Ishikawa (cell line): ENCODE measurements at regions not wholly inside any gene's neighbourhood (a gene's known extent, or its start where the extent isn't known, plus 50 kb on each side); places are given as distances from the start of the nearest gene placed in this dataset.

ENCODE experiments used
- CEBPB ChIP-seq: IDR thresholded peaks from 2 replicates; pipeline ENCODE4 v1.6.1; 2012
- CREB1 ChIP-seq: IDR thresholded peaks from 2 replicates; pipeline ENCODE4 v1.6.1; 2012; ENCODE audit warnings: low read depth
- EGR1 ChIP-seq: IDR thresholded peaks from 2 replicates; pipeline ENCODE4 v1.6.1; 2012
- EP300 ChIP-seq: IDR thresholded peaks from 2 replicates; pipeline ENCODE4 v1.6.1; 2012; ENCODE audit warnings: borderline replicate concordance
- FOXM1 ChIP-seq: IDR thresholded peaks from 2 replicates; pipeline ENCODE4 v1.6.1; 2012; ENCODE audit warnings: low read depth, borderline replicate concordance
- NFIC ChIP-seq: IDR thresholded peaks from 2 replicates; pipeline ENCODE4 v1.6.1; 2012
- RAD21 ChIP-seq: IDR thresholded peaks from 2 replicates; pipeline ENCODE4 v1.6.1; 2012; ENCODE audit warnings: low read depth
- TAF1 ChIP-seq: IDR thresholded peaks from 2 replicates; pipeline ENCODE4 v1.6.1; 2012; ENCODE audit warnings: low read depth, mild to moderate bottlenecking
- TCF12 ChIP-seq: IDR thresholded peaks from 2 replicates; pipeline ENCODE4 v1.6.1; 2012; ENCODE audit warnings: low read depth
- TEAD4 ChIP-seq: IDR thresholded peaks from 2 replicates; pipeline ENCODE4 v1.6.1; 2012
- YY1 ChIP-seq: IDR thresholded peaks from 2 replicates; pipeline ENCODE4 v1.6.1; 2012; ENCODE audit warnings: low read depth
- ZBTB7A ChIP-seq: IDR thresholded peaks from 2 replicates; pipeline ENCODE4 v1.6.1; 2012; ENCODE audit warnings: low read depth
- TF ChIP-seq, protein P1 (sequence below): IDR thresholded peaks from 2 replicates; pipeline ENCODE4 v1.6.1; 2012
- TF ChIP-seq, protein P2 (sequence below): IDR thresholded peaks from 2 replicates; pipeline ENCODE4 v1.6.1; 2012
- TF ChIP-seq, protein P3 (sequence below): IDR thresholded peaks from 2 replicates; pipeline ENCODE4 v1.6.1; 2012; ENCODE audit warnings: low read depth, mild to moderate bottlenecking

DNA sequence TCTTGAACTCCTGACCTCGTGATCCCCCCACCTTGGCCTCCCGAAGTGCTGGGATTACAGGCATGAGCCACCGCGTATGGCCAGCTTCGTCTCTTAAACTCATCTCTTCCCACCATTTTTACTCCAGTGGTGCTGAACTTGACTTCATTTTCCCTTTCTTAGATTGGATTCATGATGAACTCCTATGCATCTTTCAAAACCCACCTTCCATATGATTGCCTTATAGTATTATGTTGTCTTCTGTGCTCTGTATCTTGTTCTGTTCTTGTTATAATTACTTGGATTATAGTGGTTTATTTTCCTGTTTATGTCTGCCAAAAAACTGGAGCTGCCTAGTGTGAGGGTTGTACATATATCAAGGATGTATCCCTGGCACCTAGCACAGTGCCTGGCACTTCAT is 110.8 kb upstream of the GADD45A start:
- TF ChIP-seq RAD21 = no peak

DNA sequence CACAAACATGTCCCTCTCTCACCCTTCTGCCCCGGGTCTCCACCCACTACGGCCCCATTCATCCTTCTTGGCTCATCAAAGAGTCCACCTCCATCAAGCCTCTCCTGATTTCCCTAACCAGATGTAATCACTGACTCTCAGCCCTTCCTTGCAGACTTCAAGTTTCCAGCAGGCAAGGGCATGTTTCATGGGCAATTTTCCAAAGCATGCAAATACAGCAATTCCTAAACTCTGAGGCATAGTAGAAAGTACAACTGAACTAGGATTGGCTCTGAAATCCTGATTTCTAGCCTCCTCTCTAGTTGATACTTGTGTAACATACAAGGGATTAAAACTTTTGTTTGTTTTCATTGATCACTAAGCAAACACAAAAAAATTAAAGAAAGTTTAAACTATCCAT is 109.1 kb upstream of the GADD45A start:
- no peak for TF ChIP-seq CEBPB
- no peak for TF ChIP-seq ZBTB7A
- no peak for TF ChIP-seq EGR1

DNA sequence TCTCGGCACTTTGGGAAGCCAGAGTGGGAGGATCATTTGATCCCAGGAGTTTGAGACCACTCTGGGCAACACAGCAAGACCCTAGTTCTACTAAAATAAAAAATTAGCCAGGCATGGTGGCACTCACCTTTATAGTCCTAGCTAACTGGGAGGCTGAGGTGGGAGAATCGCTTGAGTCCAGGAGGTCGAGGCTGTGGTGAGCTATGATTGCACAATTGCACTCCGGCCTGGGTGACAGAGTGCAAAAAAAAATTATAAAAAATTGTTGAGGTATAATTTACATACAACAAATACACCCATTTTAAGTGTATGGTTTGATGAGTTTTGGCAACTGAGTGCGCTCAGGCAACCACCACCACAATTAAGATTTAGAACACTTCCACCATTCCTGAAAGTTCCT is 108.5 kb upstream of the GADD45A start:
- TF ChIP-seq YY1 (no peak), FOXM1 (no peak), TCF12 (no peak), ZBTB7A (no peak), NFIC (no peak), EGR1 (no peak), TEAD4 (no peak), RAD21 (no peak), TAF1 (no peak), CREB1 (no peak), EP300 (no peak), CEBPB (no peak)
- TF ChIP-seq, protein P1, sequence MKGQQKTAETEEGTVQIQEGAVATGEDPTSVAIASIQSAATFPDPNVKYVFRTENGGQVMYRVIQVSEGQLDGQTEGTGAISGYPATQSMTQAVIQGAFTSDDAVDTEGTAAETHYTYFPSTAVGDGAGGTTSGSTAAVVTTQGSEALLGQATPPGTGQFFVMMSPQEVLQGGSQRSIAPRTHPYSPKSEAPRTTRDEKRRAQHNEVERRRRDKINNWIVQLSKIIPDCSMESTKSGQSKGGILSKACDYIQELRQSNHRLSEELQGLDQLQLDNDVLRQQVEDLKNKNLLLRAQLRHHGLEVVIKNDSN = no peak
- TF ChIP-seq, protein P2, sequence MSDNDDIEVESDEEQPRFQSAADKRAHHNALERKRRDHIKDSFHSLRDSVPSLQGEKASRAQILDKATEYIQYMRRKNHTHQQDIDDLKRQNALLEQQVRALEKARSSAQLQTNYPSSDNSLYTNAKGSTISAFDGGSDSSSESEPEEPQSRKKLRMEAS = no peak
- TF ChIP-seq, protein P3, sequence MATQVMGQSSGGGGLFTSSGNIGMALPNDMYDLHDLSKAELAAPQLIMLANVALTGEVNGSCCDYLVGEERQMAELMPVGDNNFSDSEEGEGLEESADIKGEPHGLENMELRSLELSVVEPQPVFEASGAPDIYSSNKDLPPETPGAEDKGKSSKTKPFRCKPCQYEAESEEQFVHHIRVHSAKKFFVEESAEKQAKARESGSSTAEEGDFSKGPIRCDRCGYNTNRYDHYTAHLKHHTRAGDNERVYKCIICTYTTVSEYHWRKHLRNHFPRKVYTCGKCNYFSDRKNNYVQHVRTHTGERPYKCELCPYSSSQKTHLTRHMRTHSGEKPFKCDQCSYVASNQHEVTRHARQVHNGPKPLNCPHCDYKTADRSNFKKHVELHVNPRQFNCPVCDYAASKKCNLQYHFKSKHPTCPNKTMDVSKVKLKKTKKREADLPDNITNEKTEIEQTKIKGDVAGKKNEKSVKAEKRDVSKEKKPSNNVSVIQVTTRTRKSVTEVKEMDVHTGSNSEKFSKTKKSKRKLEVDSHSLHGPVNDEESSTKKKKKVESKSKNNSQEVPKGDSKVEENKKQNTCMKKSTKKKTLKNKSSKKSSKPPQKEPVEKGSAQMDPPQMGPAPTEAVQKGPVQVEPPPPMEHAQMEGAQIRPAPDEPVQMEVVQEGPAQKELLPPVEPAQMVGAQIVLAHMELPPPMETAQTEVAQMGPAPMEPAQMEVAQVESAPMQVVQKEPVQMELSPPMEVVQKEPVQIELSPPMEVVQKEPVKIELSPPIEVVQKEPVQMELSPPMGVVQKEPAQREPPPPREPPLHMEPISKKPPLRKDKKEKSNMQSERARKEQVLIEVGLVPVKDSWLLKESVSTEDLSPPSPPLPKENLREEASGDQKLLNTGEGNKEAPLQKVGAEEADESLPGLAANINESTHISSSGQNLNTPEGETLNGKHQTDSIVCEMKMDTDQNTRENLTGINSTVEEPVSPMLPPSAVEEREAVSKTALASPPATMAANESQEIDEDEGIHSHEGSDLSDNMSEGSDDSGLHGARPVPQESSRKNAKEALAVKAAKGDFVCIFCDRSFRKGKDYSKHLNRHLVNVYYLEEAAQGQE = no peak

DNA sequence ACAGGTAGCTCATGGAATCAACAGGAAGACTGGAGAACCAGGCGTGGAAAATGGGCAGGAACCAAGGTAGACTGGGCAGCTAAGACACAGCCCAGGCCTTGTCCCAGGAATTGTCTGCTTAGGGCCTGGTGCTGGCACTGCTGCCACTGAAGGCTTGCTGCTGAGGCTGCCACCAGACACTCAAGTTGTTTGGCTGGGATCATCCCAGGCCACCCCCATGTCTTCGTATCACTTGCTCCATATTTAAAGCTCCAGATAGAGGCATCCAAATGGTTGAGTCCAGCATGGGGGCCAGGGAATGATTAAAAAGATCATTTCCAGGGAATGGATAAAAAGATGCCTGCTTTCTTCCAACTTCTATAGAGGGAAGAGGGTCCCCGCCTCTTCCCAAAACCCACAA is 107.4 kb upstream of the GADD45A start:
- TF ChIP-seq EP300 (no peak), TAF1 (no peak), ZBTB7A (no peak), CEBPB (no peak)
- TF ChIP-seq, protein P1 = no peak
- TF ChIP-seq, protein P2 = no peak

DNA sequence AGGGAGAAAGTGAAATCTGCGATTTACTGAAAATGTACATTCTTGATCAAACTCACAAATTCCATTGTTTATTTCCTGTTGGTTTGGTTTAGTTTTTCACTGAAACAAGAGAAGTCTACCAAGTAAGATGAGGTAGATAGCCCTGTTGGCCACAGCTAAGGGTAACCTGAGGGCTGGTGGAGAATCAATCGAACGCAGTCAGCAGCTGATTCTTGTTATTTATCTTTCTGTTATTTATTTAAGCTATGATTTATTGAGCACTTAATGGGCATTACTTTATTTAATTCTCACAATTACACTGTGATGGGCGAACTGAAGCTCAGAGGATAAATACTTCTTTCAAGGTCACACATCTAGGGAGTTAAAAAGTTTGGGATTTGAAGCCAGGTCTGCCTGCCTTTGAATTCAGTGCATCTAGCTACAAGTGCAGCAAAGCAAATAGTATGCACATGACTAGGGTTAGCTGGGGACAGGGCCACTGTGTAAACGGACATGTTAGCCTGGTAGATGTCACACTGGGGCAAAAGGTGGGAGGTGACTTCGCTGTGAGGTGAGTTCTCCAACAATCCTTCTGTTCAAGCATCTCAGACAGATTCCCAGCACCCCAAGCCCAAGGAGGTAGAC is 106.5 kb upstream of the GADD45A start:
- TF ChIP-seq, protein P3 = no peak
- no peak for TF ChIP-seq RAD21
- no peak for TF ChIP-seq TAF1
- TF ChIP-seq, protein P2 = no peak
- no peak for TF ChIP-seq TEAD4
- no peak for TF ChIP-seq EGR1
- TF ChIP-seq NFIC = no peak
- TF ChIP-seq CREB1 = no peak
- TF ChIP-seq EP300 = no peak
- no peak for TF ChIP-seq CEBPB
- TF ChIP-seq FOXM1 = no peak
- TF ChIP-seq TCF12 = no peak

DNA sequence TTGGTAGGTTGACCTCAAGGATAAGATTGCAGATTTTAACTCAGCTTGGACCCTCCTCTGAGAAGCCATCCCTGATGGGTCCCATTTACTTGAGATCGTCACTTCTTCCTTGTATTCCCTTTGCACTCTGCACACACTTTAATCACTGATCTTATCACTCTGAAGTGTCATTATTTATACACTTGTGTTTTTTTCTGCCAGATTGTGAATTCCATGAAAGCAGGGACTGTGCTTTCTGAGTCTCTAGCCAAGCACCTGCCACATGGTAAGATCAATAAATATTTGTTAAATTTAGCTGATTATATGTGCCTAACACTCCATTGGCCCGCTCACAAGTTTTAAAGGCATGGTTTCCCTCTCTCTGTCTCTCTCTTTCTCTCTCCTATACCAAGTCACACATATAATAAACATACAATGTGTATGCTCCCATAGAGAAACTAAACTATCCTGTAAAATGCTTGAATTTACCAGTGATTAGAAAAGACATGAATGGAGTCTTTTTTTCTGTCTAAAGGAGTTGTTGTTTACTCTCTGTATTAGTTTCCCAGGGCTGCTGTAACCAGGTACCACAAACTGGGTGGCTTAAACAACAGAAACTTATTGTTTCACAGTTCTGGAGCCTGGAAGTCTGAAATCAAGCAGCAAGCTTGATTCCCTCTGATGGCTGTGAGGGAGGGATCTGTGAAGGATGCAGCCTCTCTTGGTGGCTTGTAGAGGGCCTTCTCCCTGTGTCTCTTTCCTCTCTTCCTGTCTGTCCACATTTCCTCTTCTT is 105.2 kb upstream of the GADD45A start:
- TF ChIP-seq EGR1 (no peak), CEBPB (no peak), RAD21 (no peak), YY1 (no peak), NFIC (no peak), TCF12 (no peak)
- TF ChIP-seq, protein P2 = no peak
- TF ChIP-seq, protein P3 = no peak
